HUES48 (cell line): ENCODE measurements at regions not wholly inside any gene's neighbourhood (a gene's known extent, or its start where the extent isn't known, plus 50 kb on each side); places are given as distances from the start of the nearest gene placed in this dataset.
"Not testable (repeated sequence)": the region's sequence is repeated elsewhere in the genome, so short reads cannot be mapped to it uniquely, and the experiment has no call there.

Experiments used
- H3K27ac ChIP-seq: one replicate; pipeline ENCODE4 v1.7.0; 2013; ENCODE audit warnings: low read depth, low read length, inconsistent platforms
- H3K27me3 ChIP-seq: 2 replicates; pipeline ENCODE4 v1.6.1; 2013; ENCODE audit warnings: mild to moderate bottlenecking, low read length; ENCODE audit not compliant: control insufficient read depth, insufficient read depth
- H3K36me3 ChIP-seq: 2 replicates; pipeline ENCODE4 v1.6.1; 2013; ENCODE audit warnings: low read length; ENCODE audit not compliant: control insufficient read depth, insufficient read depth
- H3K4me1 ChIP-seq: 2 replicates; pipeline ENCODE4 v1.6.1; 2013; ENCODE audit warnings: mild to moderate bottlenecking, low read length; ENCODE audit not compliant: control insufficient read depth, insufficient read depth
- H3K4me3 ChIP-seq: 2 replicates; pipeline ENCODE4 v1.5.1; 2013; ENCODE audit warnings: mild to moderate bottlenecking, low read depth, low read length
- H3K9ac ChIP-seq: 2 replicates; pipeline ENCODE4 v1.6.1; 2013; ENCODE audit warnings: mild to moderate bottlenecking, low read depth, low read length, moderate library complexity
- H3K9me3 ChIP-seq: 2 replicates; pipeline ENCODE4 v1.6.1; 2013; ENCODE audit warnings: low read length; ENCODE audit not compliant: control insufficient read depth, insufficient read depth

- no peak overlapping the region for H3K27ac ChIP-seq
- no peak overlapping the region for H3K4me3 ChIP-seq
- no peaks in the 10 kb centered on the region for H3K4me1 ChIP-seq
- H3K9ac ChIP-seq = no peak overlapping the region
- no peaks in the 10 kb centered on the region for H3K36me3 ChIP-seq
- H3K9me3 ChIP-seq = no peaks in the 10 kb centered on the region
- no peaks in the 10 kb centered on the region for H3K27me3 ChIP-seq
These were observed 116.6 kb upstream of the HTR1E start for GRCh38 chr6:86820750-86821149.

GRCh38 chr6:86793649-86794048 is 143.7 kb upstream of the HTR1E start:
- no peaks in the 10 kb centered on the region for H3K27me3 ChIP-seq
- H3K27ac ChIP-seq = no peak overlapping the region
- H3K4me1 ChIP-seq = no peaks in the 10 kb centered on the region
- no peak overlapping the region for H3K4me3 ChIP-seq
- H3K36me3 ChIP-seq = no peaks in the 10 kb centered on the region
- no peak overlapping the region for H3K9ac ChIP-seq
- H3K9me3 ChIP-seq = no peaks in the 10 kb centered on the region

GRCh38 chr6:86791476-86791875 is 145.9 kb upstream of the HTR1E start:
- Histone ChIP-seq H3K4me3 (no peak overlapping the region), H3K4me1 (no peaks in the 10 kb centered on the region), H3K9ac (no peak overlapping the region), H3K36me3 (no peaks in the 10 kb centered on the region), H3K27ac (no peak overlapping the region), H3K27me3 (no peaks in the 10 kb centered on the region), H3K9me3 (no peaks in the 10 kb centered on the region)

GRCh38 chr6:86789779-86790411 is 147.4 kb upstream of the HTR1E start:
- Histone ChIP-seq H3K27ac (no peak overlapping the region), H3K9ac (no peak overlapping the region), H3K27me3 (no peaks in the 10 kb centered on the region), H3K36me3 (no peaks in the 10 kb centered on the region), H3K9me3 (no peaks in the 10 kb centered on the region), H3K4me3 (no peak overlapping the region), H3K4me1 (no peaks in the 10 kb centered on the region)

GRCh38 chr6:86782328-86782727 is 155.0 kb upstream of the HTR1E start:
- H3K4me3 ChIP-seq = no peak overlapping the region
- no peak overlapping the region for H3K27ac ChIP-seq
- H3K4me1 ChIP-seq = no peaks in the 10 kb centered on the region
- H3K27me3 ChIP-seq = no peaks in the 10 kb centered on the region
- no peaks in the 10 kb centered on the region for H3K36me3 ChIP-seq
- no peaks in the 10 kb centered on the region for H3K9me3 ChIP-seq
- no peak overlapping the region for H3K9ac ChIP-seq

GRCh38 chr6:86780923-86781322 is 156.4 kb upstream of the HTR1E start:
- H3K4me3 ChIP-seq = no peak overlapping the region
- no peaks in the 10 kb centered on the region for H3K36me3 ChIP-seq
- H3K9me3 ChIP-seq = no peaks in the 10 kb centered on the region
- no peak overlapping the region for H3K27ac ChIP-seq
- no peak overlapping the region for H3K9ac ChIP-seq
- no peaks in the 10 kb centered on the region for H3K27me3 ChIP-seq
- no peaks in the 10 kb centered on the region for H3K4me1 ChIP-seq

GRCh38 chr6:86775893-86776292 is 161.4 kb upstream of the HTR1E start:
- Histone ChIP-seq H3K9me3 (no peaks in the 10 kb centered on the region), H3K4me1 (peaks cover 3% of the 10 kb centered on the region; the same call in 1 of the 2 replicates), H3K27me3 (no peaks in the 10 kb centered on the region), H3K36me3 (no peaks in the 10 kb centered on the region), H3K27ac (no peak overlapping the region), H3K4me3 (no peak overlapping the region), H3K9ac (no peak overlapping the region)

GRCh38 chr6:86765211-86765610 is 172.1 kb upstream of the HTR1E start:
- Histone ChIP-seq H3K9me3 (peaks cover 15% of the 10 kb centered on the region), H3K4me3 (no peak overlapping the region), H3K4me1 (no peaks in the 10 kb centered on the region), H3K27me3 (no peaks in the 10 kb centered on the region), H3K27ac (no peak overlapping the region), H3K36me3 (no peaks in the 10 kb centered on the region), H3K9ac (no peak overlapping the region)

- not testable (repeated sequence) for H3K4me3 ChIP-seq, H3K27ac ChIP-seq, H3K27me3 ChIP-seq, H3K9ac ChIP-seq, H3K36me3 ChIP-seq
- Histone ChIP-seq H3K4me1 (peaks cover 22% of the 10 kb centered on the region), H3K9me3 (peaks cover 39% of the 10 kb centered on the region)
These were observed 177.4 kb upstream of the HTR1E start for GRCh38 chr6:86759953-86760352.

DNA sequence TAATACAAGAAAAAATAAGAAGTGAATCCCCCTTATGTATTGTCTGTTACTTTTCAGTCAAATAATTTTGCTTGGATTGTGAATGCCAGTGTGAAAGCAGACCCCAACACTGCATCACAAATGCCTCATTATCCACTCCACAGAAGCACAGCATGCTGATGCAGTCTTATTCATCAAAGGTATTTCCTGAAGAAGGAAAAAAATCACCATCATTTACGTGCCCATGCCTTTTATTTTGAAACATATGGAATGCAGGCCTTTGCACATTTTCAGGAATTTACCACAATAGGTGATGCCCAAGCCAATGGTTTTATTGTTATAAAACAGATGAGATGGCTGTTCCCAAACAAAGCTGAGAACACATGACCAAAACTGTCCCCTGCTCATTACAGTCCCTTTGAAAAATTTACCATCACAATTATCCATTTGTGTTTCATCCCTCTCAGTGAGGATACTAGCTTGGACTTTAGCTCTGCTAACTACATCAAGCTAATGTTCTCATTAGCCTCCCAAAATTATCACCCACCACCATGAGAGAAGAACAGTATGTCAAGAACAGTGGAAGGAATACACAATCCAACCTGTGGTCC is 180.6 kb upstream of the HTR1E start:
- Histone ChIP-seq H3K4me3 (0 out of 2 replicates have a peak overlapping the region, but pooled peaks have one; percentile 6), H3K36me3 (no peaks in the 10 kb centered on the region), H3K27ac (peak overlapping the region; percentile 67)

GRCh38 chr6:86744048-86744447 is 193.3 kb upstream of the HTR1E start:
- no peak overlapping the region for H3K9ac ChIP-seq

More for the DNA sequence above, 180.6 kb upstream of the HTR1E start:
- Histone ChIP-seq H3K4me1 (peaks cover 22% of the 10 kb centered on the region), H3K9ac (no peak overlapping the region), H3K27me3 (no peaks in the 10 kb centered on the region), H3K9me3 (peaks cover 38% of the 10 kb centered on the region)

More at GRCh38 chr6:86744048-86744447, 193.3 kb upstream of the HTR1E start:
- H3K27ac ChIP-seq = no peak overlapping the region
- no peak overlapping the region for H3K4me3 ChIP-seq
- H3K27me3 ChIP-seq = no peaks in the 10 kb centered on the region
- H3K9me3 ChIP-seq = no peaks in the 10 kb centered on the region
- no peaks in the 10 kb centered on the region for H3K4me1 ChIP-seq
- no peaks in the 10 kb centered on the region for H3K36me3 ChIP-seq
